Liver (tissue), 8 donors: ENCODE measurements at regions not wholly inside any gene's neighbourhood (a gene's known extent, or its start where the extent isn't known, plus 50 kb on each side); places are given as distances from the start of the nearest gene placed in this dataset.

ENCODE experiments used
- DNase-seq: peaks from one replicate; pipeline ENCODE4 v3.0.0-alpha.2; 2017; ENCODE audit warnings: low spot score
- H3K27ac ChIP-seq, 2 donors: one replicate each; pipeline ENCODE4 v1.7.0; 2013; ENCODE audit warnings: inconsistent platforms in 2 of 2, low read length in 2 of 2, control low read depth in 1 of 2, low read depth in 1 of 2, mild to moderate bottlenecking in 1 of 2
- H3K27me3 ChIP-seq, 4 donors: one replicate each; pipeline versions ENCODE4 v1.6.1 to v1.7.0; 2013; ENCODE audit warnings: low read length in 3 of 4, inconsistent platforms in 1 of 4, mild to moderate bottlenecking in 1 of 4, moderate library complexity in 1 of 4; ENCODE audit not compliant: control insufficient read depth in 4 of 4, insufficient read depth in 4 of 4
- H3K36me3 ChIP-seq, 4 donors: one replicate each; pipeline versions ENCODE4 v1.6.1 to v1.7.0; 2013; ENCODE audit warnings: low read length in 3 of 4, mild to moderate bottlenecking in 3 of 4, low read depth in 1 of 4, moderate library complexity in 1 of 4; ENCODE audit not compliant: control insufficient read depth in 4 of 4, insufficient read depth in 3 of 4
- H3K4me1 ChIP-seq, 4 donors: one replicate each; pipeline versions ENCODE4 v1.6.1 to v1.7.0; 2013; ENCODE audit warnings: low read length in 3 of 4, mild to moderate bottlenecking in 3 of 4, moderate library complexity in 1 of 4; ENCODE audit not compliant: control insufficient read depth in 4 of 4, insufficient read depth in 4 of 4
- H3K4me3 ChIP-seq, 3 donors: one replicate each; pipeline versions ENCODE4 v1.6.1 to v1.7.0; 2013; ENCODE audit warnings: low read length in 3 of 3, control low read depth in 1 of 3, low read depth in 1 of 3, mild to moderate bottlenecking in 1 of 3
- H3K9ac ChIP-seq, 2 donors: one replicate each; pipeline ENCODE4 v1.7.0; 2013; ENCODE audit warnings: low read length in 2 of 2, mild to moderate bottlenecking in 2 of 2, moderate library complexity in 2 of 2, control low read depth in 1 of 2, low read depth in 1 of 2
- H3K9me3 ChIP-seq, 4 donors: one replicate each; pipeline versions ENCODE4 v1.6.1 to v1.7.0; 2013; ENCODE audit warnings: low read length in 3 of 4; ENCODE audit not compliant: control insufficient read depth in 4 of 4
- ATF3 ChIP-seq: IDR thresholded peaks from 2 replicates; pipeline ENCODE4 v1.6.1; 2016; ENCODE audit warnings: antibody characterized with exemption
- EGR1 ChIP-seq, 2 donors: IDR thresholded peaks; 2 replicates each; pipeline ENCODE4 v1.6.1; 2016 to 2018; ENCODE audit warnings: antibody characterized with exemption in 2 of 2, low read depth in 2 of 2
- FOXA1 ChIP-seq: IDR thresholded peaks from 2 replicates; pipeline ENCODE4 v1.6.1; 2016; ENCODE audit warnings: antibody characterized with exemption
- FOXA2 ChIP-seq: IDR thresholded peaks from 2 replicates; pipeline ENCODE4 v1.6.1; 2016; ENCODE audit warnings: antibody characterized with exemption
- GABPA ChIP-seq, 2 donors: IDR thresholded peaks in 1 of 2; conservative IDR thresholded peaks in 1 of 2; 2 replicates each; pipeline ENCODE4 v1.6.1; 2016; ENCODE audit warnings: antibody characterized with exemption in 2 of 2, mild to moderate bottlenecking in 1 of 2, moderate library complexity in 1 of 2
- HNF4A ChIP-seq, 2 donors: conservative IDR thresholded peaks; 2 replicates each; pipeline ENCODE4 v1.6.1; 2016; ENCODE audit warnings: antibody characterized with exemption in 2 of 2, mild to moderate bottlenecking in 2 of 2
- HNF4G ChIP-seq: IDR thresholded peaks from 2 replicates; pipeline ENCODE4 v1.6.1; 2016; ENCODE audit warnings: antibody characterized with exemption
- JUND ChIP-seq, 2 donors: IDR thresholded peaks; 2 replicates each; pipeline ENCODE4 v1.6.1; 2016; ENCODE audit warnings: antibody characterized with exemption in 2 of 2
- NR2F2 ChIP-seq: IDR thresholded peaks from 2 replicates; pipeline ENCODE4 v1.6.1; 2016; ENCODE audit warnings: antibody characterized with exemption
- RAD21 ChIP-seq, 2 donors: IDR thresholded peaks; 2 replicates each; pipeline ENCODE4 v1.6.1; 2016; ENCODE audit warnings: antibody characterized with exemption in 2 of 2, mild to moderate bottlenecking in 2 of 2
- REST ChIP-seq: IDR thresholded peaks from 2 replicates; pipeline ENCODE4 v1.6.1; 2016; ENCODE audit warnings: antibody characterized with exemption, mild to moderate bottlenecking
- RXRA ChIP-seq, 2 donors: IDR thresholded peaks; 2 replicates each; pipeline ENCODE4 v1.6.1; 2017 to 2018; ENCODE audit warnings: antibody characterized with exemption in 2 of 2, mild to moderate bottlenecking in 1 of 2
- SP1 ChIP-seq: IDR thresholded peaks from 2 replicates; pipeline ENCODE4 v1.6.1; 2018; ENCODE audit warnings: antibody characterized with exemption, mild to moderate bottlenecking
- TAF1 ChIP-seq: conservative IDR thresholded peaks from 2 replicates; pipeline ENCODE4 v1.6.1; 2016; ENCODE audit warnings: antibody characterized with exemption, mild to moderate bottlenecking
- YY1 ChIP-seq: IDR thresholded peaks from 2 replicates; pipeline ENCODE4 v1.6.1; 2016; ENCODE audit warnings: antibody characterized with exemption, mild to moderate bottlenecking
- ZBTB33 ChIP-seq: IDR thresholded peaks from 2 replicates; pipeline ENCODE4 v1.6.1; 2016; ENCODE audit warnings: antibody characterized with exemption
- WGBS: extraction: QIAGEN DNeasy Blood & Tissue Kit; methylation state at CpG from one replicate; pipeline ENCODE4 v1.1.7; 2013; 5-methylcytosine and 5-hydroxymethylcytosine counted together
- TF ChIP-seq, protein P1 (sequence below): IDR thresholded peaks from 2 replicates; pipeline ENCODE4 v1.6.1; 2016; ENCODE audit warnings: antibody characterized with exemption
- TF ChIP-seq, protein P2 (sequence below): fragments of 150-350 bp; IDR thresholded peaks from 2 replicates; pipeline ENCODE4 v1.5.1; 2017; ENCODE audit warnings: improper control_type of control experiment, low read depth, low read length; ENCODE audit not compliant: missing input control
- donor health status: healthy.
- donor health status: healthy.
- donor health status: healthy.
- donor health status: healthy.
- donor health status: healthy.

DNA sequence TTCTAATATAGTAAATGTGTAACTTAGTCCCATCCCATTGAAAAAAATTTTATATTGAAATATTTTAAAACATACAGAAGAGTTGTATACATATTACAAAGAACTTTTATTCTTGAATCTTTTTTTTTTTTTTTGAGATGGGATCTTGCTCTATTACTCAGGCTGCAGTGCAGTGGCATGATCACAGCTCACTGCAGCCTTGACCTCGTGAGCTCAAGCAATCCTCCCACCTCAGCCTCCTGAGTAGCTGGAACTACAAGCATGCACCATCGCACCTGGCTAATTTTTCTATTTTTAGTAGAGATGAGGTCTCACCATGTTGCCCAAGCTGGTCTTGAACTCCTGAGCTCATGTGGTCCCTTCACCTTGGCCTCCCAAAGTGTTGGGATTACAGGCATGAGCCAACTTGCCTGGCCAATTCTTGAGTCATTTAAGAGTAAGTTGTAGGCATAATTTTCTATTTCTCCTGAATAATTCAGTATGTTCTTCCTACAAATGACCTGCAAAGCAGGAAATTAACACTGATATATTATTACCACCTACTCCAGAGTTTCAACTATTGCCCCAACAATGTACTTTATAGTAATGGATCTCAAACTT lies 153.0 kb upstream of the BMP4 start:
- H3K27ac ChIP-seq: no peak overlapping the region
- H3K9me3 ChIP-seq: no peaks in the 10 kb centered on the region
- TF ChIP-seq RXRA (IDR thresholded peaks at IDR 0.05): no peak
- no peak for TF ChIP-seq YY1
- no peak for TF ChIP-seq JUND (IDR thresholded peaks at IDR 0.05)
- TF ChIP-seq FOXA2: no peak
- TF ChIP-seq, protein P1, sequence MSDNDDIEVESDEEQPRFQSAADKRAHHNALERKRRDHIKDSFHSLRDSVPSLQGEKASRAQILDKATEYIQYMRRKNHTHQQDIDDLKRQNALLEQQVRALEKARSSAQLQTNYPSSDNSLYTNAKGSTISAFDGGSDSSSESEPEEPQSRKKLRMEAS: no peak
- no peak for TF ChIP-seq ZBTB33
- TF ChIP-seq HNF4G: no peak
- TF ChIP-seq, protein P2, sequence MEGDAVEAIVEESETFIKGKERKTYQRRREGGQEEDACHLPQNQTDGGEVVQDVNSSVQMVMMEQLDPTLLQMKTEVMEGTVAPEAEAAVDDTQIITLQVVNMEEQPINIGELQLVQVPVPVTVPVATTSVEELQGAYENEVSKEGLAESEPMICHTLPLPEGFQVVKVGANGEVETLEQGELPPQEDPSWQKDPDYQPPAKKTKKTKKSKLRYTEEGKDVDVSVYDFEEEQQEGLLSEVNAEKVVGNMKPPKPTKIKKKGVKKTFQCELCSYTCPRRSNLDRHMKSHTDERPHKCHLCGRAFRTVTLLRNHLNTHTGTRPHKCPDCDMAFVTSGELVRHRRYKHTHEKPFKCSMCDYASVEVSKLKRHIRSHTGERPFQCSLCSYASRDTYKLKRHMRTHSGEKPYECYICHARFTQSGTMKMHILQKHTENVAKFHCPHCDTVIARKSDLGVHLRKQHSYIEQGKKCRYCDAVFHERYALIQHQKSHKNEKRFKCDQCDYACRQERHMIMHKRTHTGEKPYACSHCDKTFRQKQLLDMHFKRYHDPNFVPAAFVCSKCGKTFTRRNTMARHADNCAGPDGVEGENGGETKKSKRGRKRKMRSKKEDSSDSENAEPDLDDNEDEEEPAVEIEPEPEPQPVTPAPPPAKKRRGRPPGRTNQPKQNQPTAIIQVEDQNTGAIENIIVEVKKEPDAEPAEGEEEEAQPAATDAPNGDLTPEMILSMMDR: no peak
- TF ChIP-seq ATF3: no peak
- TF ChIP-seq GABPA (IDR thresholded peaks at IDR 0.05 in 1 of 2, conservative IDR thresholded peaks at IDR 0.05 in 1 of 2): no peak
- TF ChIP-seq EGR1 (IDR thresholded peaks at IDR 0.05; ENCODE audit: low read depth in 2 of 2): no peak
- no peak for TF ChIP-seq NR2F2
- no peak for TF ChIP-seq RAD21 (IDR thresholded peaks at IDR 0.05)
- TF ChIP-seq SP1: no peak
- no peak for DNase-seq
- no peak overlapping the region for H3K9ac ChIP-seq
- H3K36me3 ChIP-seq: no peaks in the 10 kb centered on the region
- H3K4me1 ChIP-seq: no peaks in the 10 kb centered on the region
- no peak overlapping the region for H3K4me3 ChIP-seq
- no peaks in the 10 kb centered on the region for H3K27me3 ChIP-seq
- WGBS: 95% methylated on average over 2 of the region's 2 CpGs

DNA sequence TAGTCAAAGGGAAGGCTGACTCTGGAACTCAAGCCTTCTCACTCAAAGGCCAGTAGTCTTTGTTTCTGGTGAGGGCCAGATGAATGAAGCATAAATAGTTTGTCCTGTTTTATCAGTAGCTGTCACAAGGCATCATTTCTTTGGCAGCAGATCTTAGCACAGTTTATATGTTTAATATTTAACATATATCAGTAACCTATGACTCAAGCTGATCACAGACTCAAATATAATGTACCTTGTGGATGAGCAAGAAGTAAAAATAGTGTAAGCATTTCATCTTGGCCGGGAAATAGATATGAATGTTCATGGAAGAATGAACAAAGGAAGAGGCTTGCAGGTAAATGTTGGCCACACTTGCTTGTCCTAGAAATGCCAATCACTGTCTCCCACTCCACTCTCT lies 158.3 kb upstream of the BMP4 start:
- no peaks in the 10 kb centered on the region for H3K27me3 ChIP-seq
- 92% methylated on average over 1 of the region's 1 CpG for WGBS
- H3K9me3 ChIP-seq: no peaks in the 10 kb centered on the region
- TF ChIP-seq TAF1 (no peak), JUND (IDR thresholded peaks at IDR 0.05) (no peak), RXRA (IDR thresholded peaks at IDR 0.05) (no peak), FOXA2 (no peak), HNF4A (conservative IDR thresholded peaks at IDR 0.05) (no peak), ZBTB33 (no peak), REST (no peak), GABPA (IDR thresholded peaks at IDR 0.05 in 1 of 2, conservative IDR thresholded peaks at IDR 0.05 in 1 of 2) (no peak), ATF3 (no peak), RAD21 (IDR thresholded peaks at IDR 0.05) (no peak), YY1 (no peak), FOXA1 (no peak), SP1 (no peak), HNF4G (no peak), EGR1 (IDR thresholded peaks at IDR 0.05; ENCODE audit: low read depth in 2 of 2) (no peak)
- TF ChIP-seq, protein P2: no peak
- TF ChIP-seq, protein P1: no peak
- H3K9ac ChIP-seq: no peak overlapping the region
- H3K4me3 ChIP-seq: no peak overlapping the region
- DNase-seq: no peak
- no peak overlapping the region for H3K27ac ChIP-seq
- H3K36me3 ChIP-seq: no peaks in the 10 kb centered on the region
- H3K4me1 ChIP-seq: no peaks in the 10 kb centered on the region
